ENCODE measurements at regions not wholly inside any gene's neighbourhood (a gene's known extent, or its start where the extent isn't known, plus 50 kb on each side); places are given as distances from the start of the nearest gene placed in this dataset.
A peak's percentile ranks its signal among the peaks of the same experiment; 100 is the strongest.

- WGBS, result 30% methylated on average over 6 of the region's 6 CpGs
These were observed 131.5 kb upstream of the RALGAPA2 start for GRCh38 chr20:20843982-20844381.

GRCh38 chr20:20839771-20840170, 127.3 kb upstream of the RALGAPA2 start:
- no peak for DNase-seq
- no peak overlapping the region for H2BK120ac ChIP-seq (ENCODE audit: low read depth, low read length)
- H3K4me2 ChIP-seq (ENCODE audit: low read length, poor library complexity, severe bottlenecking), result no peak overlapping the region
- H4K8ac ChIP-seq (ENCODE audit: low read length), result no peak overlapping the region
- no peak overlapping the region for H2AK5ac ChIP-seq (ENCODE audit: low read length, severe bottlenecking)
- H3K79me1 ChIP-seq (replicated peaks; ENCODE audit: low read length, poor library complexity, severe bottlenecking), result no peaks in the 10 kb centered on the region
- H2BK15ac ChIP-seq (ENCODE audit: low read depth, poor library complexity, severe bottlenecking), result no peak overlapping the region
- H3K36me3 ChIP-seq (ENCODE audit: control insufficient read depth in 1 of 2, insufficient read depth in 2 of 2, low read depth in 1 of 2, low read length in 2 of 2), result no peaks in the 10 kb centered on the region
- H3K4me1 ChIP-seq (ENCODE audit: control insufficient read depth, insufficient read depth, low read depth, low read length), result peaks cover 2% of the 10 kb centered on the region
- H2BK12ac ChIP-seq (ENCODE audit: low read length in 2 of 2), result no peak overlapping the region
- H3K4ac ChIP-seq (ENCODE audit: low read depth in 1 of 2, low read length in 2 of 2), result no peak overlapping the region
- no peak overlapping the region for H3K23ac ChIP-seq (ENCODE audit: low read length in 2 of 2)
- peaks cover 3 to 33% of the 10 kb centered on the region in 2 experiments for H3K27me3 ChIP-seq (ENCODE audit: control insufficient read depth in 1 of 2, insufficient read depth in 1 of 2, low read length in 2 of 2)
- H3K18ac ChIP-seq (ENCODE audit: low read depth in 1 of 2, low read length in 2 of 2), result no peak overlapping the region
- H3K9ac ChIP-seq (ENCODE audit: low read length), result no peak overlapping the region
- H2BK5ac ChIP-seq (ENCODE audit: low read depth, low read length, poor library complexity, severe bottlenecking), result no peak overlapping the region
- H3K9me3 ChIP-seq (ENCODE audit: control insufficient read depth, low read length), result no peaks in the 10 kb centered on the region
- H3K4me3 ChIP-seq (ENCODE audit: insufficient read depth in 1 of 2, low read depth in 1 of 2, low read length in 2 of 2), result no peak overlapping the region
- H3K27ac ChIP-seq (ENCODE audit: low read length, poor library complexity, severe bottlenecking), result no peak overlapping the region
- H2AFZ ChIP-seq (ENCODE audit: low read depth, low read length), result no peak overlapping the region
- no peak overlapping the region for H3K14ac ChIP-seq (ENCODE audit: low read length in 2 of 2)
- no peak overlapping the region for H4K91ac ChIP-seq (ENCODE audit: low read length)

More at GRCh38 chr20:20843982-20844381, 131.5 kb upstream of the RALGAPA2 start:
- DNase-seq, result no peak
- Histone ChIP-seq H3K23ac (ENCODE audit: low read length in 2 of 2) (no peak overlapping the region), H3K9me3 (ENCODE audit: control insufficient read depth, low read length) (no peaks in the 10 kb centered on the region), H3K9ac (ENCODE audit: low read length) (no peak overlapping the region), H2AK5ac (ENCODE audit: low read length, severe bottlenecking) (no peak overlapping the region), H3K4me2 (ENCODE audit: low read length, poor library complexity, severe bottlenecking) (no peak overlapping the region), H2BK15ac (ENCODE audit: low read depth, poor library complexity, severe bottlenecking) (no peak overlapping the region), H3K4me1 (ENCODE audit: control insufficient read depth, insufficient read depth, low read depth, low read length) (no peaks in the 10 kb centered on the region), H4K8ac (ENCODE audit: low read length) (no peak overlapping the region), H3K18ac (ENCODE audit: low read depth in 1 of 2, low read length in 2 of 2) (no peak overlapping the region), H2BK5ac (ENCODE audit: low read depth, low read length, poor library complexity, severe bottlenecking) (no peak overlapping the region), H3K79me1 (replicated peaks; ENCODE audit: low read length, poor library complexity, severe bottlenecking) (no peaks in the 10 kb centered on the region), H4K91ac (ENCODE audit: low read length) (no peak overlapping the region), H3K27ac (ENCODE audit: low read length, poor library complexity, severe bottlenecking) (no peak overlapping the region), H3K4ac (ENCODE audit: low read depth in 1 of 2, low read length in 2 of 2) (no peak overlapping the region), H3K4me3 (ENCODE audit: insufficient read depth in 1 of 2, low read depth in 1 of 2, low read length in 2 of 2) (no peak overlapping the region), H3K36me3 (ENCODE audit: control insufficient read depth in 1 of 2, insufficient read depth in 2 of 2, low read depth in 1 of 2, low read length in 2 of 2) (no peaks in the 10 kb centered on the region), H2AFZ (ENCODE audit: low read depth, low read length) (no peak overlapping the region), H2BK120ac (ENCODE audit: low read depth, low read length) (no peak overlapping the region), H3K27me3 (ENCODE audit: control insufficient read depth in 1 of 2, insufficient read depth in 1 of 2, low read length in 2 of 2) (peaks cover 0 to 17% of the 10 kb centered on the region in 2 experiments), H2BK12ac (ENCODE audit: low read length in 2 of 2) (no peak overlapping the region), H3K14ac (ENCODE audit: low read length in 2 of 2) (no peak overlapping the region)

- H3K23ac ChIP-seq (ENCODE audit: low read length in 2 of 2), result no peak overlapping the region
- no peak overlapping the region for H3K4ac ChIP-seq (ENCODE audit: low read depth in 1 of 2, low read length in 2 of 2)
- no peak overlapping the region for H3K14ac ChIP-seq (ENCODE audit: low read length in 2 of 2)
- H3K4me1 ChIP-seq (ENCODE audit: control insufficient read depth, insufficient read depth, low read depth, low read length), result peaks cover 2% of the 10 kb centered on the region
- no peak overlapping the region for H3K4me2 ChIP-seq (ENCODE audit: low read length, poor library complexity, severe bottlenecking)
- no peaks in the 10 kb centered on the region for H3K79me1 ChIP-seq (replicated peaks; ENCODE audit: low read length, poor library complexity, severe bottlenecking)
- H2BK5ac ChIP-seq (ENCODE audit: low read depth, low read length, poor library complexity, severe bottlenecking), result no peak overlapping the region
- no peak overlapping the region for H4K8ac ChIP-seq (ENCODE audit: low read length)
- H4K91ac ChIP-seq (ENCODE audit: low read length), result no peak overlapping the region
- no peak overlapping the region for H2BK120ac ChIP-seq (ENCODE audit: low read depth, low read length)
- H2BK15ac ChIP-seq (ENCODE audit: low read depth, poor library complexity, severe bottlenecking), result no peak overlapping the region
- no peak overlapping the region for H3K18ac ChIP-seq (ENCODE audit: low read depth in 1 of 2, low read length in 2 of 2)
- no peak overlapping the region for H3K4me3 ChIP-seq (ENCODE audit: insufficient read depth in 1 of 2, low read depth in 1 of 2, low read length in 2 of 2)
- peaks cover 3 to 46% of the 10 kb centered on the region in 2 experiments for H3K27me3 ChIP-seq (ENCODE audit: control insufficient read depth in 1 of 2, insufficient read depth in 1 of 2, low read length in 2 of 2)
- H2BK12ac ChIP-seq (ENCODE audit: low read length in 2 of 2), result no peak overlapping the region
- no peak overlapping the region for H2AFZ ChIP-seq (ENCODE audit: low read depth, low read length)
- no peaks in the 10 kb centered on the region for H3K9me3 ChIP-seq (ENCODE audit: control insufficient read depth, low read length)
- WGBS, result 46% methylated on average over 18 of the region's 19 CpGs
- no peak overlapping the region for H2AK5ac ChIP-seq (ENCODE audit: low read length, severe bottlenecking)
- DNase-seq, result peak; percentile 25
- H3K36me3 ChIP-seq (ENCODE audit: control insufficient read depth in 1 of 2, insufficient read depth in 2 of 2, low read depth in 1 of 2, low read length in 2 of 2), result no peaks in the 10 kb centered on the region
- H3K9ac ChIP-seq (ENCODE audit: low read length), result peak overlapping the region; percentile 42
- no peak overlapping the region for H3K27ac ChIP-seq (ENCODE audit: low read length, poor library complexity, severe bottlenecking)
These were observed 125.2 kb upstream of the RALGAPA2 start for GRCh38 chr20:20837574-20838021.

- Histone ChIP-seq H2BK5ac (ENCODE audit: low read depth, low read length, poor library complexity, severe bottlenecking) (no peak overlapping the region), H2AK5ac (ENCODE audit: low read length, severe bottlenecking) (no peak overlapping the region), H3K9ac (ENCODE audit: low read length) (no peak overlapping the region), H3K9me3 (ENCODE audit: control insufficient read depth, low read length) (no peaks in the 10 kb centered on the region), H2AFZ (ENCODE audit: low read depth, low read length) (no peak overlapping the region), H2BK12ac (ENCODE audit: low read length in 2 of 2) (no peak overlapping the region), H3K14ac (ENCODE audit: low read length in 2 of 2) (no peak overlapping the region), H3K4me1 (ENCODE audit: control insufficient read depth, insufficient read depth, low read depth, low read length) (peaks cover 2% of the 10 kb centered on the region), H4K91ac (ENCODE audit: low read length) (no peak overlapping the region), H3K27me3 (ENCODE audit: control insufficient read depth in 1 of 2, insufficient read depth in 1 of 2, low read length in 2 of 2) (peaks cover 3 to 50% of the 10 kb centered on the region in 2 experiments), H3K79me1 (replicated peaks; ENCODE audit: low read length, poor library complexity, severe bottlenecking) (no peaks in the 10 kb centered on the region), H3K4ac (ENCODE audit: low read depth in 1 of 2, low read length in 2 of 2) (no peak overlapping the region), H3K4me3 (ENCODE audit: insufficient read depth in 1 of 2, low read depth in 1 of 2, low read length in 2 of 2) (no peak overlapping the region), H3K4me2 (ENCODE audit: low read length, poor library complexity, severe bottlenecking) (no peak overlapping the region), H3K23ac (ENCODE audit: low read length in 2 of 2) (no peak overlapping the region), H2BK15ac (ENCODE audit: low read depth, poor library complexity, severe bottlenecking) (no peak overlapping the region), H3K18ac (ENCODE audit: low read depth in 1 of 2, low read length in 2 of 2) (no peak overlapping the region), H4K8ac (ENCODE audit: low read length) (no peak overlapping the region), H3K36me3 (ENCODE audit: control insufficient read depth in 1 of 2, insufficient read depth in 2 of 2, low read depth in 1 of 2, low read length in 2 of 2) (no peaks in the 10 kb centered on the region), H2BK120ac (ENCODE audit: low read depth, low read length) (no peak overlapping the region), H3K27ac (ENCODE audit: low read length, poor library complexity, severe bottlenecking) (no peak overlapping the region)
- DNase-seq, result no peak
- WGBS, result 72% methylated on average over 5 of the region's 6 CpGs
These were observed 124.4 kb upstream of the RALGAPA2 start for GRCh38 chr20:20836836-20837235.

All from mesenchymal stem cell (in vitro differentiated cells and primary cell).